Colonic mucosa (tissue), 4 donors: ENCODE measurements at regions not wholly inside any gene's neighbourhood (a gene's known extent, or its start where the extent isn't known, plus 50 kb on each side); places are given as distances from the start of the nearest gene placed in this dataset.

Experiments used
- DNase-seq: peaks from one replicate; pipeline ENCODE4 v3.0.0-alpha.2; 2020
- H3K27ac ChIP-seq: fragments of 200-600 bp; one replicate; pipeline ENCODE4 v1.8.0; 2021
- H3K27me3 ChIP-seq: fragments of 200-600 bp; one replicate; pipeline ENCODE4 v1.8.0; 2021
- H3K36me3 ChIP-seq: fragments of 200-600 bp; one replicate; pipeline ENCODE4 v1.8.0; 2021
- H3K4me1 ChIP-seq: fragments of 200-600 bp; one replicate; pipeline ENCODE4 v1.8.0; 2021; ENCODE audit warnings: mild to moderate bottlenecking
- H3K4me3 ChIP-seq: fragments of 200-600 bp; one replicate; pipeline ENCODE4 v1.8.0; 2021
- H3K9ac ChIP-seq, 2 donors: one replicate each; pipeline ENCODE4 v1.7.0; 2013; ENCODE audit warnings: control low read depth in 2 of 2, low read depth in 2 of 2, low read length in 2 of 2
- H3K9me3 ChIP-seq: fragments of 200-600 bp; one replicate; pipeline ENCODE4 v1.8.0; 2021
- intact Hi-C: fragments of 100-400 bp; cut with DNase I; formaldehyde crosslinking; loops from one replicate; pipeline ENCODE4 v1.14.1; 2022
- TF ChIP-seq, protein P1 (sequence below): fragments of 200-600 bp; IDR thresholded peaks from one replicate; pipeline ENCODE4 v1.8.0; 2022; ENCODE audit warnings: antibody characterized with exemption, mild to moderate bottlenecking
- donor health status: healthy.
- donor health status: DM: no; HTN: no; CAD: no.
- donor health status: DM: no; HTN: no; CAD: no.

DNA sequence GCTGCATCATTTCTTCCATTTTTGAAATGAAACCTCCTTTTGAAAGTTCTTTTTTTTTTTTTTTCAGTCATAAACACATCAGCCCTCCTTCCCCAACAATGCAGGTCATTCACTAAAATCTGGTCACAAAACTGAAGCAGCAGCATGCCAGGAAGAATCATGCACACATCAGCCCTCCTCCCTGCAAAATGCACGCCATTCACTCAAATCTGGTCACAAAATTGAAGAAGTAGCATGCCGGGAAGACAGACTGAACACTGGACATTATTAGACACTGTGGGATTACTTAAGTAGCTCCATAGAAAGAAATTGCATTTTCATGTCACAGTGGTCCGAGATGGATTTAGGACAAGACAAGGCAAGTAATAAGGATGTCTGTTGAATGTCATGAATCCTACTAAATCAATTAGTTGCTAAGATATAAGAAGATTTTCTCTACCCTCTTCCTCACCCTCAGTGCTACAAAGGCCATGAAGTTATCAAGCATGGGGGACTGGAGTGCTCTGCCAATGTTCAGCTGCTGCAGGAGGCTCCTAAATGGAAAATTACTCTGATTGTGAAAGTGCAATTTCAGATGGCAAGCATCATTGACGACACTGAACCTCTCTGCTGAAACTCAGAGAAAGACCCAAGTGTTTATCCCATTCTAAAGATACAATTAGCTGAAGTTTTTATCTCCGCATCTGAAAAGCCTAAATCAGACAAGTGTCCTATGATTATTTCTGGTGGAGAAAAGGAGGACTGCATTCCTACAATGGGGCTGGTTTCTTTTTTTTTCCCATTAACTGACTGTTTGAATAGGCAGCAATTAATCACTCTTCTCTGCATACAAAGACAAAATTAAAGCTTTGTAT, 913.2 kb downstream of the DIAPH3 start:
- H3K27me3 ChIP-seq = no peaks in the 10 kb centered on the region
- no peak overlapping the region for H3K9ac ChIP-seq
- intact Hi-C loops = no loop called here
- no peaks in the 10 kb centered on the region for H3K36me3 ChIP-seq
- DNase-seq = no peak
- no peak overlapping the region for H3K27ac ChIP-seq
- no peaks in the 10 kb centered on the region for H3K9me3 ChIP-seq
- no peaks in the 10 kb centered on the region for H3K4me1 ChIP-seq
- H3K4me3 ChIP-seq = no peak overlapping the region
- TF ChIP-seq, protein P1, sequence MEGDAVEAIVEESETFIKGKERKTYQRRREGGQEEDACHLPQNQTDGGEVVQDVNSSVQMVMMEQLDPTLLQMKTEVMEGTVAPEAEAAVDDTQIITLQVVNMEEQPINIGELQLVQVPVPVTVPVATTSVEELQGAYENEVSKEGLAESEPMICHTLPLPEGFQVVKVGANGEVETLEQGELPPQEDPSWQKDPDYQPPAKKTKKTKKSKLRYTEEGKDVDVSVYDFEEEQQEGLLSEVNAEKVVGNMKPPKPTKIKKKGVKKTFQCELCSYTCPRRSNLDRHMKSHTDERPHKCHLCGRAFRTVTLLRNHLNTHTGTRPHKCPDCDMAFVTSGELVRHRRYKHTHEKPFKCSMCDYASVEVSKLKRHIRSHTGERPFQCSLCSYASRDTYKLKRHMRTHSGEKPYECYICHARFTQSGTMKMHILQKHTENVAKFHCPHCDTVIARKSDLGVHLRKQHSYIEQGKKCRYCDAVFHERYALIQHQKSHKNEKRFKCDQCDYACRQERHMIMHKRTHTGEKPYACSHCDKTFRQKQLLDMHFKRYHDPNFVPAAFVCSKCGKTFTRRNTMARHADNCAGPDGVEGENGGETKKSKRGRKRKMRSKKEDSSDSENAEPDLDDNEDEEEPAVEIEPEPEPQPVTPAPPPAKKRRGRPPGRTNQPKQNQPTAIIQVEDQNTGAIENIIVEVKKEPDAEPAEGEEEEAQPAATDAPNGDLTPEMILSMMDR = no peak

DNA sequence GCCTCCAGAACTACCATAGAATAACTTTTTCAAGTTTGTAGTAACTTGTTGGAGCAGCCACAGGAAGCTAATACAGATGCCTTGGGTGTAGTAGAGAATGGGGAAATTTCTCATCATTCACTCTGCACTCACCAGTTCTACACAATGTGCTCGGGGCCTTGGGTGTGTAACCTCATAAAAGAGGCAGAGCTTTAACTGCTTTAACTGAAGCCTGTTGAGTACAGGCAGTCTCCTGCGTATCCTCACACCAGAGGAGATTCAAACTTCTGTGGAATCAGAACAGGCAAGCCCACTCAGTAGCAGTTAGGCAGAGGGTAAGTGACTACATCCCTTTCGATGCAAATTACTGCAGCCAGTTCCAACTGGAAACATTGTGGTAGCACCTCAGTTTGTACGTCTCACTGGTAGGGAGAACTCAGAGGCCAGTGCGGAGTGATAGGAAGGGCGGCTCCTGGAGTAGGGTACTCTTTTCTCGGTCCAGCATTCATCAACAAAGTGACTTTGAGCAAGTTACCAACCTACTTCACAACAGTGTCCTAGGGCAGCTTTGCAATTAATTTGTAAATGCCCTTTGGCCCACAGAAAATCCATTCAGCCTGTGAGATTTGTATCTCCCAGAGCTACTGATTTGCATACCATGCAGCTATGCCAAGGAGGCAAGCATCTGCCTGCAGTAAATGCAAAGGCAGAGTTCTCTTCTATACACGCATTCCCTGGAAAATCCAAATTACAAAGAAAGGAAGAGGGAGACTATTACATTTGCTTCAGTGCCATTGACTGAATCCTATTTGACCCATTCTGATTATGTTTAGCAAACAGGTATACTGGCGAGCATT, 904.3 kb downstream of the DIAPH3 start:
- intact Hi-C loops = no loop called here
- no peak overlapping the region for H3K27ac ChIP-seq
- TF ChIP-seq, protein P1 = no peak
- DNase-seq = no peak
- H3K4me1 ChIP-seq = no peaks in the 10 kb centered on the region
- H3K9me3 ChIP-seq = no peaks in the 10 kb centered on the region
- no peak overlapping the region for H3K4me3 ChIP-seq
- no peaks in the 10 kb centered on the region for H3K36me3 ChIP-seq
- H3K9ac ChIP-seq = no peak overlapping the region
- no peaks in the 10 kb centered on the region for H3K27me3 ChIP-seq

DNA sequence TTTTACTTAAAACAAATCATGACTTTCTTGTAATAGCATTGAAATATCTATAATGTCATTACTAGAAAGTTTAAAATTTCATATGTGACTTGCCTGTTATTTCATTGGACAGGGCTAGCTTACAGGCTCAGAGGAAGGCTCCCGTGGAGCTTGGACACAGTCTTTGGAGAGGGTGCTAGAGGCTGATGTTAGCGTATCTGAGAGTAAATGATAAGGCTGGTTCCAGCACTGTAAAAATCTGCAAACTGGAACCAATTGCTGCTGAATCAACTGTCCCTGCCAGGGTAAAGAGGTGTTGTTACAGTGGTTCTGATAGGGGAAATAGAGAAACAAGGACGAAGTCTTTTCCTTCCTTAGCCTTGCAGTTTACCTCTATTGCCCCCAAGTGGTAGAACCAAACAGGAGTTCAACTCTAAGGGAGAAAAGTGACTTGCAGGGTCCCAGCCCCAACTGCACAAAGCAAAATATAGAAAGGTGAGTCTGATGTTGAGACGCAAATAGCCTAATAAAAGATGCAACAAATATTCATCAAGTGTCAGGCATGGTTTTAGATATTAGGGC, 901.7 kb downstream of the DIAPH3 start:
- TF ChIP-seq, protein P1 = no peak
- no peak for DNase-seq
- H3K4me3 ChIP-seq = no peak overlapping the region
- no peaks in the 10 kb centered on the region for H3K4me1 ChIP-seq
- no peaks in the 10 kb centered on the region for H3K36me3 ChIP-seq
- H3K9me3 ChIP-seq = no peaks in the 10 kb centered on the region
- H3K27me3 ChIP-seq = no peaks in the 10 kb centered on the region
- H3K27ac ChIP-seq = no peak overlapping the region
- no peak overlapping the region for H3K9ac ChIP-seq
- intact Hi-C loops = no loop called here

DNA sequence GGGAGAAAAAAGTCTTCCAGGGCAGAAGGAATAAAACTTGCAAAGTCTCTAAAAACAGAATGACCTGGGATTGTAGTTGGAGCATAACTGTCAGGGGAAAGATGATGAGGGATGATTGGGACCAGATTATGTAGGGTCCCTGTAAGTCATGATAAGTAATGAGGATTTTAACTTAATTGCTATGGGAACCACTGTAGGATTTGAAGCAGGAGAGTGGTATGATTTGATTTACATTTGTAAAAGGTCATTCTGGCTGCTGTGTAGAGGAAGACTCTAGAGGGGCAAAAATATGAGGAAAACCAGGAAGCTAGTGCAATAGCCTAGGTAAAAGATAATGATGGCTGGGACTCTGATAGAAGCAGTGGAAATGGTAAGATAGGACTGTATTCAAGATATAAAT, 900.2 kb downstream of the DIAPH3 start:
- H3K9ac ChIP-seq = no peak overlapping the region
- no peaks in the 10 kb centered on the region for H3K27me3 ChIP-seq
- H3K4me3 ChIP-seq = no peak overlapping the region
- intact Hi-C loops = no loop called here
- no peaks in the 10 kb centered on the region for H3K4me1 ChIP-seq
- no peak for DNase-seq
- no peak overlapping the region for H3K27ac ChIP-seq
- TF ChIP-seq, protein P1 = no peak
- no peaks in the 10 kb centered on the region for H3K36me3 ChIP-seq
- no peaks in the 10 kb centered on the region for H3K9me3 ChIP-seq

DNA sequence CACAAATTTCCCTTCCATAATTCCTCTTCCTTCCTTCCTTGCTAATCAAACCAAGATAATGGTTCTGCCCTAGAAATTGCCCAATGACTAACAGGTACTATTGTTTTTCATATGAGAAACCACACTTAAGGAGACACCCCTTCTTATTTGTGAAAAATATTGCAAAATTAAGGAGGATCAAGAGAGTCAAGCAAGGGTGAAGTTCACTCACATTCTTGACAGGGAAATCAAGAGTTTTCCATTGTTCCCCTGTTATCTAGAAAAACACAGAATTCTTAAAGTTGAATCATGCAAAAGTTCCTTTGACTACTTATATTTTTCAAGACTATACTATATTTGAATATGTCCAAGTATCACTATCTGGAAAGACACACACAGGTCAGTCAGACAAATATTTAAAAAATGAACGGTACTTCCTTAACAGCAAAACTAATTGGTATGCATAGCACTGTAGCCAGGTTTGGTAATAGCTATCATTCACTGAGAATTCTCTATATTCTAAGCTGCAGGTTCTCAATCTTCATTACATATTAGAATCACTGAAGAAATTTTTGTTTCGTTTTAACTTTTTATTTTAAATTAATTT, 897.2 kb downstream of the DIAPH3 start:
- Histone ChIP-seq H3K27ac (no peak overlapping the region), H3K9ac (no peak overlapping the region), H3K9me3 (no peaks in the 10 kb centered on the region), H3K4me3 (no peak overlapping the region), H3K4me1 (no peaks in the 10 kb centered on the region), H3K36me3 (no peaks in the 10 kb centered on the region), H3K27me3 (no peaks in the 10 kb centered on the region)
- DNase-seq = no peak
- intact Hi-C loops = no loop called here
- TF ChIP-seq, protein P1 = no peak
